ENCODE measurements at regions not wholly inside any gene's neighbourhood (a gene's known extent, or its start where the extent isn't known, plus 50 kb on each side); places are given as distances from the start of the nearest gene placed in this dataset.

DNA sequence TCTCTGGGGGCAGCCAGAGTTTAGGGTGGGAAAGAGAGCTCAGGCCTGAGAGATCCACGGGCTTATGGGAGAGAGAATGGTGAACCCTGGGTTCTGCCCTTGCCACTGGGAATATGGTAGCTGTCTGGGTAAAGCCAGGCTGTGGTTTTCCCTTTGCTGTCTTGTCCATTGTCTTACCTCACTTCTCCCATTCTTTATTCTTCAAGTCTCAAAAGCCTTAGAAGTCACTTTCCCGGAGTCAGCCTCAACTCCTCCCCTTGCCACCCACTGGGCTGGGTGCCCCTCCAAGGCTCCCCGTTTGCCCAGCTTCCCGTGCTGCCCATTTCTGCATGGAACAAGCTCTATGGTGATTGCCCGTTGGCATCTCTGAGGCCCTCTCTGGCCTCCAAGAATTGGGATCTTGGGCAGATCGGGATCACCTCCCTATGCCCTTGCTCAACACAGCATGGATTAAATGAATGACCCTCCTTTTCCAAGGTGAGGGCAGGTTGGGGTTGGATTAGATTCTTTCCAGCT is 228.2 kb downstream of the HAUS1 start:
- Histone ChIP-seq H3K4me1 (ENCODE audit: control insufficient read depth in 2 of 2, insufficient read depth in 2 of 2, low read length in 2 of 2) (peaks cover 10 to 20% of the 10 kb centered on the region in 2 donors), H3K79me2 (ENCODE audit: control insufficient read depth, insufficient read depth, low read length) (no peaks in the 10 kb centered on the region), H3K36me3 (replicated peaks in 1 of 2; ENCODE audit: control extremely low read depth in 1 of 2, control insufficient read depth in 1 of 2, extremely low read depth in 1 of 2, insufficient read depth in 2 of 2, low read length in 1 of 2) (no peaks in the 10 kb centered on the region), H3K4me3 (ENCODE audit: control extremely low read depth in 1 of 5, extremely low read depth in 1 of 5, insufficient read depth in 1 of 5, low read depth in 2 of 5, low read length in 4 of 5) (no peak overlapping the region), H3K27me3 (replicated peaks in 1 of 4; ENCODE audit: control extremely low read depth in 1 of 4, control insufficient read depth in 3 of 4, insufficient read depth in 4 of 4, low read length in 3 of 4) (peaks cover 0 to 41% (median 14%) of the 10 kb centered on the region in 4 experiments), H4K20me1 (ENCODE audit: control insufficient read depth, insufficient read depth, low read length, poor library complexity, severe bottlenecking) (no peaks in the 10 kb centered on the region), H3K4me2 (replicated peaks; ENCODE audit: low read depth, low read length, poor library complexity, severe bottlenecking) (no peak overlapping the region), H3K27ac (ENCODE audit: low read length in 2 of 2) (no peak overlapping the region), H2AFZ (ENCODE audit: insufficient read depth, low read depth, low read length, poor library complexity, severe bottlenecking) (no peak overlapping the region), H3K9ac (ENCODE audit: low read length) (no peak overlapping the region), H3K9me3 (ENCODE audit: control extremely low read depth in 1 of 3, control insufficient read depth in 2 of 3, insufficient read depth in 1 of 3, low read length in 2 of 3) (no peaks in the 10 kb centered on the region)
- no peak for TF ChIP-seq EZH2 (IDR thresholded peaks at IDR 0.05; ENCODE audit: borderline replicate concordance, insufficient read depth, low read depth, low read length, poor library complexity, severe bottlenecking)
- TF ChIP-seq, protein P1, sequence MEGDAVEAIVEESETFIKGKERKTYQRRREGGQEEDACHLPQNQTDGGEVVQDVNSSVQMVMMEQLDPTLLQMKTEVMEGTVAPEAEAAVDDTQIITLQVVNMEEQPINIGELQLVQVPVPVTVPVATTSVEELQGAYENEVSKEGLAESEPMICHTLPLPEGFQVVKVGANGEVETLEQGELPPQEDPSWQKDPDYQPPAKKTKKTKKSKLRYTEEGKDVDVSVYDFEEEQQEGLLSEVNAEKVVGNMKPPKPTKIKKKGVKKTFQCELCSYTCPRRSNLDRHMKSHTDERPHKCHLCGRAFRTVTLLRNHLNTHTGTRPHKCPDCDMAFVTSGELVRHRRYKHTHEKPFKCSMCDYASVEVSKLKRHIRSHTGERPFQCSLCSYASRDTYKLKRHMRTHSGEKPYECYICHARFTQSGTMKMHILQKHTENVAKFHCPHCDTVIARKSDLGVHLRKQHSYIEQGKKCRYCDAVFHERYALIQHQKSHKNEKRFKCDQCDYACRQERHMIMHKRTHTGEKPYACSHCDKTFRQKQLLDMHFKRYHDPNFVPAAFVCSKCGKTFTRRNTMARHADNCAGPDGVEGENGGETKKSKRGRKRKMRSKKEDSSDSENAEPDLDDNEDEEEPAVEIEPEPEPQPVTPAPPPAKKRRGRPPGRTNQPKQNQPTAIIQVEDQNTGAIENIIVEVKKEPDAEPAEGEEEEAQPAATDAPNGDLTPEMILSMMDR (IDR thresholded peaks at IDR 0.05) = no peak
- Mint-ChIP-seq H3K4me1 (peaks cover 21% of the 10 kb centered on the region), H3K9me3 (ENCODE audit: insufficient read depth) (no peaks in the 10 kb centered on the region), H3K4me3 (no peak overlapping the region), H3K27me3 (peaks cover 56% of the 10 kb centered on the region), H3K27ac (no peak overlapping the region)
- WGBS (ENCODE audit: insufficient coverage) = 80% methylated on average over 3 of the region's 6 CpGs
- no peak for ATAC-seq (ENCODE audit: low read depth)
- intact Hi-C loops (cut with micrococcal nuclease) = no loop called here
- DNase-seq = no peak
- POLR2A ChIA-PET = no interaction called here
- CTCF ChIA-PET = no interaction called here

DNA sequence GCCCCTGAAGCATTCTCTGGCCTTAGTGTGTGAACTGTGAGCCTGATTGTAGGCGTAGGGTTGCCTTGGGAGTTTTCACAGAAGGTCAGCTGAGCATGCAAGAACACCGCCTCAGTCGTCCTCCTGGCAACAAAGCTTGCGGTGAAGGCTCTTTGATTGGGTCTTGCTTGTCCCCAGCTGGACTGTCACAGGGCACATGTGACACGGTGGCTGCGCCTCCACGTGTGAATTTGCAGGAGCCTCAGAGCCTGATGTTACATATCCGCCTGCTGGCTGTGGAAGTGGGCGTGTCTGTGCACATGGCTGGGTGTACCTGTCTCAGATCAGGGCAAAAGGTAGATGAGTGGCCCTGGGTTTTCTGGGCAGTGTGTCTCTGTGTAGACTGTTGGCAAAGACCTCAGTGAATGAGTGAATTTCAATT is 228.7 kb downstream of the HAUS1 start:
- no peak overlapping the region for H3K27ac ChIP-seq (ENCODE audit: low read length in 2 of 2)
- Mint-ChIP-seq H3K27ac (no peak overlapping the region), H3K9me3 (ENCODE audit: insufficient read depth) (no peaks in the 10 kb centered on the region), H3K27me3 (peaks cover 62% of the 10 kb centered on the region), H3K4me1 (peaks cover 21% of the 10 kb centered on the region), H3K4me3 (peak overlapping the region; percentile 42)
- ATAC-seq (ENCODE audit: low read depth) (no peak), DNase-seq (no peak)
- TF ChIP-seq, protein P1 (IDR thresholded peaks at IDR 0.05) = no peak
- TF ChIP-seq EZH2 (IDR thresholded peaks at IDR 0.05; ENCODE audit: borderline replicate concordance, insufficient read depth, low read depth, low read length, poor library complexity, severe bottlenecking) = no peak
- no peaks in the 10 kb centered on the region for H3K9me3 ChIP-seq (ENCODE audit: control extremely low read depth in 1 of 3, control insufficient read depth in 2 of 3, insufficient read depth in 1 of 3, low read length in 2 of 3)
- 62% methylated on average over 9 of the region's 9 CpGs for WGBS (ENCODE audit: insufficient coverage)
- no peak overlapping the region for H3K9ac ChIP-seq (ENCODE audit: low read length)
- CTCF ChIA-PET = no interaction called here
- H3K79me2 ChIP-seq (ENCODE audit: control insufficient read depth, insufficient read depth, low read length) = no peaks in the 10 kb centered on the region
- POLR2A ChIA-PET = no interaction called here
- intact Hi-C loops (cut with micrococcal nuclease) = no loop called here
- no peak overlapping the region for H3K4me2 ChIP-seq (replicated peaks; ENCODE audit: low read depth, low read length, poor library complexity, severe bottlenecking)
- peaks cover 10 to 20% of the 10 kb centered on the region in 2 donors for H3K4me1 ChIP-seq (ENCODE audit: control insufficient read depth in 2 of 2, insufficient read depth in 2 of 2, low read length in 2 of 2)
- no peak overlapping the region for H2AFZ ChIP-seq (ENCODE audit: insufficient read depth, low read depth, low read length, poor library complexity, severe bottlenecking)
- H3K4me3 ChIP-seq (ENCODE audit: control extremely low read depth in 1 of 5, extremely low read depth in 1 of 5, insufficient read depth in 1 of 5, low read depth in 2 of 5, low read length in 4 of 5) = no peak overlapping the region
- H4K20me1 ChIP-seq (ENCODE audit: control insufficient read depth, insufficient read depth, low read length, poor library complexity, severe bottlenecking) = no peaks in the 10 kb centered on the region
- H3K36me3 ChIP-seq (replicated peaks in 1 of 2; ENCODE audit: control extremely low read depth in 1 of 2, control insufficient read depth in 1 of 2, extremely low read depth in 1 of 2, insufficient read depth in 2 of 2, low read length in 1 of 2) = no peaks in the 10 kb centered on the region
- peaks cover 0 to 42% (median 14%) of the 10 kb centered on the region in 4 experiments for H3K27me3 ChIP-seq (replicated peaks in 1 of 4; ENCODE audit: control extremely low read depth in 1 of 4, control insufficient read depth in 3 of 4, insufficient read depth in 4 of 4, low read length in 3 of 4)

Measured in B cell (primary cell).